Calu3 (cell line): ENCODE measurements at regions not wholly inside any gene's neighbourhood (a gene's known extent, or its start where the extent isn't known, plus 50 kb on each side); places are given as distances from the start of the nearest gene placed in this dataset.

Experiments
- BruUV-seq: library from RNA; stranded (reverse); fragments of 400-500 nt; replicated peaks from 2 replicates; lab custom pipeline; 2021; lab: Mats Ljungman, UMichigan
- CTCF ChIA-PET: fragments of 300-600 bp; sonication (Branson Sonifier 250); formaldehyde crosslinking; loops from one replicate; lab custom pipeline; 2022; ENCODE audit warnings: antibody characterized with exemption; lab: Charles Lee
- DNase-seq: peaks from one replicate; pipeline ENCODE4 v3.0.0; 2022
- H3K27ac Mint-ChIP-seq: one replicate; pipeline ENCODE4 v1.8.0; 2022; ENCODE audit warnings: mixed read lengths; ENCODE audit not compliant: unreplicated experiment
- H3K27me3 Mint-ChIP-seq: one replicate; pipeline ENCODE4 v1.8.0; 2022; ENCODE audit warnings: mixed read lengths; ENCODE audit not compliant: unreplicated experiment
- H3K36me3 Mint-ChIP-seq: one replicate; pipeline ENCODE4 v1.8.0; 2022; ENCODE audit warnings: mild to moderate bottlenecking, moderate library complexity, mixed read lengths; ENCODE audit not compliant: insufficient read depth, unreplicated experiment
- H3K4me1 Mint-ChIP-seq: one replicate; pipeline ENCODE4 v1.8.0; 2022; ENCODE audit warnings: mild to moderate bottlenecking, low read depth, mixed read lengths; ENCODE audit not compliant: unreplicated experiment
- H3K4me3 Mint-ChIP-seq: one replicate; pipeline ENCODE4 v1.8.0; 2022; ENCODE audit warnings: mild to moderate bottlenecking, low read depth, moderate library complexity, mixed read lengths; ENCODE audit not compliant: unreplicated experiment
- H3K9me3 Mint-ChIP-seq: one replicate; pipeline ENCODE4 v1.8.0; 2022; ENCODE audit warnings: low read depth, mixed read lengths; ENCODE audit not compliant: unreplicated experiment
- CTCF ChIP-seq: fragments of 200-600 bp; IDR thresholded peaks from one replicate; pipeline ENCODE4 v1.8.0; 2022; ENCODE audit warnings: antibody characterized with exemption; ENCODE audit not compliant: unreplicated experiment
- intact Hi-C: fragments of 100-400 bp; cut with micrococcal nuclease; formaldehyde crosslinking; loops from one replicate; pipeline ENCODE4 v1.10.0; 2022; ENCODE audit not compliant: unreplicated experiment

GRCh38 chr3:148433665-148434064 is 264.0 kb upstream of the AGTR1 start:
- no peak for TF ChIP-seq CTCF
- Mint-ChIP-seq H3K9me3 (no peaks in the 10 kb centered on the region), H3K36me3 (no peaks in the 10 kb centered on the region), H3K27me3 (no peaks in the 10 kb centered on the region), H3K4me1 (no peaks in the 10 kb centered on the region), H3K4me3 (no peak overlapping the region), H3K27ac (no peak overlapping the region)
- CTCF ChIA-PET = no interaction called here
- BruUV-seq = no TSS peak
- no peak for DNase-seq
- intact Hi-C loops = no loop called here

GRCh38 chr3:148435534-148435933 is 262.2 kb upstream of the AGTR1 start:
- no TSS peak for BruUV-seq
- TF ChIP-seq CTCF = no peak
- no peak for DNase-seq
- no peak overlapping the region for H3K4me3 Mint-ChIP-seq
- H3K9me3 Mint-ChIP-seq = no peaks in the 10 kb centered on the region
- H3K27me3 Mint-ChIP-seq = no peaks in the 10 kb centered on the region
- intact Hi-C loops = no loop called here
- H3K36me3 Mint-ChIP-seq = no peaks in the 10 kb centered on the region
- H3K27ac Mint-ChIP-seq = no peak overlapping the region
- CTCF ChIA-PET = interaction anchor here (0.7 to 1.0 kb wide), 2 partner anchors 10 to 23 kb away, joined by 3 read pairs; no protein-coding TSS in a partner anchor
- no peaks in the 10 kb centered on the region for H3K4me1 Mint-ChIP-seq

- no peak for DNase-seq
- no TSS peak for BruUV-seq
- no peak overlapping the region for H3K27ac Mint-ChIP-seq
- H3K4me1 Mint-ChIP-seq = no peaks in the 10 kb centered on the region
- TF ChIP-seq CTCF = no peak
- CTCF ChIA-PET = no interaction called here
- H3K9me3 Mint-ChIP-seq = no peaks in the 10 kb centered on the region
- intact Hi-C loops = no loop called here
- no peak overlapping the region for H3K4me3 Mint-ChIP-seq
- H3K27me3 Mint-ChIP-seq = no peaks in the 10 kb centered on the region
- no peaks in the 10 kb centered on the region for H3K36me3 Mint-ChIP-seq
Measured at GRCh38 chr3:148439254-148439822, 258.4 kb upstream of the AGTR1 start.

- H3K36me3 Mint-ChIP-seq = no peaks in the 10 kb centered on the region
- DNase-seq = no peak
- H3K4me3 Mint-ChIP-seq = no peak overlapping the region
- intact Hi-C loops = no loop called here
- CTCF ChIA-PET = no interaction called here
- no peak for TF ChIP-seq CTCF
- no peak overlapping the region for H3K27ac Mint-ChIP-seq
- BruUV-seq = no TSS peak
- H3K9me3 Mint-ChIP-seq = no peaks in the 10 kb centered on the region
- no peaks in the 10 kb centered on the region for H3K27me3 Mint-ChIP-seq
- no peaks in the 10 kb centered on the region for H3K4me1 Mint-ChIP-seq
Measured at GRCh38 chr3:148441191-148441590, 256.5 kb upstream of the AGTR1 start.
